H1 (cell line): ENCODE measurements at regions not wholly inside any gene's neighbourhood (a gene's known extent, or its start where the extent isn't known, plus 50 kb on each side); places are given as distances from the start of the nearest gene placed in this dataset.

Experiments used
- CTCF ChIA-PET: fragments of 300-600 bp; sonication (Branson Sonifier 250); formaldehyde crosslinking; loops from one replicate; lab custom pipeline; 2021; ENCODE audit not compliant: partially characterized antibody; lab: Charles Lee
- POLR2A ChIA-PET: fragments of 300-600 bp; sonication (Branson Sonifier 250); formaldehyde crosslinking; loops from one replicate; lab custom pipeline; 2021; ENCODE audit warnings: inconsistent platforms; ENCODE audit not compliant: partially characterized antibody; lab: Charles Lee
- DNase-seq, 2 experiments: peaks; one replicate each; pipeline versions ENCODE4 v3.0.0 to v3.0.0-alpha.2; 2010 to 2022; ENCODE audit warnings: low spot score in 2 of 2, low read depth in 1 of 2, mixed read lengths in 1 of 2
- FAIRE-seq: peaks from 2 replicates; lab custom pipeline; 2011; peaks lifted over from hg19 to GRCh38; lab: Jason Lieb, UNC
- H2AFZ ChIP-seq: 2 replicates; pipeline ENCODE4 v1.8.1; 2012; ENCODE audit warnings: low read length, inconsistent platforms
- H2AK5ac ChIP-seq: 2 replicates; pipeline ENCODE4 v1.6.1; 2013; ENCODE audit warnings: low read depth, low read length
- H2BK120ac ChIP-seq: replicated peaks from 2 replicates; pipeline ENCODE3; 2013; ENCODE audit warnings: low read depth, low read length, inconsistent platforms
- H2BK12ac ChIP-seq: 2 replicates; pipeline ENCODE4 v1.6.1; 2013; ENCODE audit warnings: low read depth, low read length
- H2BK15ac ChIP-seq: 2 replicates; pipeline ENCODE4 v1.6.1; 2013; ENCODE audit warnings: low read length
- H2BK20ac ChIP-seq: 2 replicates; pipeline ENCODE4 v1.6.1; 2013; ENCODE audit warnings: low read length
- H2BK5ac ChIP-seq: 2 replicates; pipeline ENCODE4 v1.6.1; 2013; ENCODE audit warnings: low read depth, low read length
- H3K14ac ChIP-seq: 2 replicates; pipeline ENCODE4 v1.6.1; 2013; ENCODE audit warnings: inconsistent platforms; ENCODE audit not compliant: insufficient read length
- H3K18ac ChIP-seq: 2 replicates; pipeline ENCODE4 v1.6.1; 2013; ENCODE audit warnings: low read length; ENCODE audit errors: extremely low read depth
- H3K23ac ChIP-seq: 2 replicates; pipeline ENCODE4 v1.6.1; 2013; ENCODE audit warnings: inconsistent platforms; ENCODE audit not compliant: insufficient read length
- H3K23me2 ChIP-seq: 2 replicates; pipeline ENCODE4 v1.6.1; 2013; ENCODE audit warnings: low read depth, low read length
- H3K27ac ChIP-seq: 2 replicates; pipeline ENCODE4 v1.6.1; 2011; ENCODE audit warnings: low read depth, low read length, inconsistent platforms
- H3K27me3 ChIP-seq, 4 experiments: replicated peaks in 1 of 4; 1 replicate in 1 of 4; 2 replicates in 3 of 4; pipeline versions ENCODE4 v1.6.1 to v1.8.1; 2011 to 2013; ENCODE audit warnings: low read length in 3 of 4, mild to moderate bottlenecking in 3 of 4, inconsistent platforms in 2 of 4, mixed read lengths in 2 of 4, moderate library complexity in 1 of 4; ENCODE audit not compliant: control insufficient read depth in 3 of 4, insufficient read depth in 3 of 4; ENCODE audit errors: extremely low read depth in 1 of 4
- H3K36me3 ChIP-seq, 4 experiments: 2 replicates each; pipeline versions ENCODE4 v1.6.1 to v1.8.1; 2011 to 2013; ENCODE audit warnings: mild to moderate bottlenecking in 4 of 4, low read length in 3 of 4, moderate library complexity in 2 of 4, control low read depth in 1 of 4, inconsistent platforms in 1 of 4; ENCODE audit not compliant: insufficient read depth in 4 of 4, control insufficient read depth in 2 of 4
- H3K4ac ChIP-seq: replicated peaks from 2 replicates; pipeline ENCODE3; 2013; ENCODE audit warnings: low read length, low read depth, mixed read lengths, inconsistent platforms; ENCODE audit not compliant: insufficient read length
- H3K4me1 ChIP-seq, 4 experiments: replicated peaks in 1 of 4; 1 replicate in 1 of 4; 2 replicates in 3 of 4; pipeline versions ENCODE4 v1.6.1 to v1.8.1; 2011 to 2013; ENCODE audit warnings: low read length in 3 of 4, inconsistent platforms in 2 of 4, mixed read lengths in 1 of 4; ENCODE audit not compliant: insufficient read depth in 4 of 4, control insufficient read depth in 3 of 4
- H3K4me2 ChIP-seq, 2 experiments: 2 replicates each; pipeline versions ENCODE4 v1.6.1 to v1.8.1; 2011 to 2013; ENCODE audit warnings: low read depth in 2 of 2, low read length in 2 of 2, control low read depth in 1 of 2, inconsistent platforms in 1 of 2, mild to moderate bottlenecking in 1 of 2; ENCODE audit not compliant: insufficient read depth in 1 of 2
- H3K4me3 ChIP-seq, 4 experiments: fragments of 200-600, 300-600 bp in 1 of 4; sonication (generic), shearing (Covaris generic), sonication (Bioruptor Twin) in 1 of 4; 2 replicates each; pipeline versions ENCODE4 v1.5.1 to v1.8.1; 2011 to 2016; ENCODE audit warnings: low read length in 4 of 4, low read depth in 3 of 4, control low read depth in 2 of 4, inconsistent platforms in 2 of 4, mild to moderate bottlenecking in 2 of 4, mixed read lengths in 1 of 4, moderate library complexity in 1 of 4; ENCODE audit not compliant: insufficient read depth in 2 of 4; ENCODE audit errors: extremely low read depth in 1 of 4
- H3K56ac ChIP-seq: replicated peaks from 2 replicates; pipeline ENCODE3; 2013; ENCODE audit warnings: low read depth, mild to moderate bottlenecking, mixed read lengths, low read length, inconsistent platforms; ENCODE audit not compliant: insufficient read length
- H3K79me1 ChIP-seq: 2 replicates; pipeline ENCODE4 v1.6.1; 2013; ENCODE audit warnings: low read depth, low read length, control low read depth
- H3K79me2 ChIP-seq, 2 experiments: 2 replicates each; pipeline versions ENCODE4 v1.6.1 to v1.8.1; 2012 to 2013; ENCODE audit warnings: low read length in 2 of 2, mild to moderate bottlenecking in 2 of 2, inconsistent platforms in 1 of 2; ENCODE audit not compliant: insufficient read depth in 2 of 2, control insufficient read depth in 1 of 2
- H3K9ac ChIP-seq, 4 experiments: replicated peaks in 1 of 4; 1 replicate in 1 of 4; 2 replicates in 3 of 4; pipeline versions ENCODE4 v1.6.1 to v1.8.1; 2011 to 2013; ENCODE audit warnings: low read depth in 3 of 4, low read length in 3 of 4, control low read depth in 2 of 4, mild to moderate bottlenecking in 2 of 4, moderate library complexity in 2 of 4, inconsistent platforms in 1 of 4; ENCODE audit errors: extremely low read depth in 1 of 4
- H3K9me3 ChIP-seq, 2 experiments: 2 replicates each; pipeline versions ENCODE4 v1.6.1 to v1.8.1; 2012 to 2013; ENCODE audit warnings: mild to moderate bottlenecking in 2 of 2, moderate library complexity in 2 of 2, control low read depth in 1 of 2, inconsistent platforms in 1 of 2, low read depth in 1 of 2, low read length in 1 of 2, mixed read lengths in 1 of 2; ENCODE audit not compliant: insufficient read depth in 2 of 2
- H4K20me1 ChIP-seq, 2 experiments: replicated peaks in 1 of 2; 2 replicates each; pipeline versions ENCODE3 to v1.8.1; 2011 to 2013; ENCODE audit warnings: inconsistent platforms in 2 of 2, low read length in 2 of 2, mild to moderate bottlenecking in 1 of 2; ENCODE audit not compliant: insufficient read depth in 2 of 2, control insufficient read depth in 1 of 2
- H4K5ac ChIP-seq: 2 replicates; pipeline ENCODE4 v1.6.1; 2013; ENCODE audit warnings: low read length, low read depth, mixed read lengths, inconsistent platforms; ENCODE audit not compliant: insufficient read length
- H4K8ac ChIP-seq: 2 replicates; pipeline ENCODE4 v1.8.0; 2013; ENCODE audit warnings: mild to moderate bottlenecking, moderate library complexity, low read length, inconsistent platforms; ENCODE audit not compliant: insufficient read depth; ENCODE audit errors: extremely low read depth
- H4K91ac ChIP-seq: replicated peaks from 2 replicates; pipeline ENCODE3; 2013; ENCODE audit warnings: low read length, mixed read lengths, inconsistent platforms; ENCODE audit not compliant: insufficient read length
- BCL11A ChIP-seq, 2 experiments: IDR thresholded peaks; one replicate each; pipeline ENCODE4 v1.6.1; 2011; ENCODE audit warnings: low read depth in 2 of 2, low read length in 2 of 2, mild to moderate bottlenecking in 2 of 2
- EGR1 ChIP-seq: IDR thresholded peaks from 2 replicates; pipeline ENCODE4 v1.6.1; 2011; ENCODE audit warnings: low read depth, low read length, borderline replicate concordance
- JUN ChIP-seq: IDR thresholded peaks from 2 replicates; pipeline ENCODE4 v1.6.1; 2011; ENCODE audit warnings: low read depth, mild to moderate bottlenecking, improper control_type of control experiment, low read length
- SIRT6 ChIP-seq: IDR thresholded peaks from one replicate; pipeline ENCODE4 v1.7.1; 2012; ENCODE audit warnings: low read length, inconsistent platforms
- whole genome bisulfite sequencing, 2 experiments: shearing (Covaris generic) in 1 of 2; methylation state at CpG; one replicate each; pipeline versions ENCODE4 v1.1.6 to v1.1.7; 2013 to 2015; ENCODE audit warnings: low lambda C conversion rate in 2 of 2, mixed read lengths in 2 of 2, inconsistent platforms in 1 of 2, low coverage in 1 of 2, missing lambda C conversion rate in 1 of 2; ENCODE audit not compliant: insufficient replicate concordance in 2 of 2, insufficient coverage in 1 of 2, insufficient read length in 1 of 2; ENCODE audit errors: extremely low coverage in 1 of 2, missing lambda C conversion rate in 1 of 2; 5-methylcytosine and 5-hydroxymethylcytosine counted together
- TF ChIP-seq, protein P1 (sequence below): IDR thresholded peaks from 2 replicates; pipeline ENCODE4 v1.6.1; 2012; ENCODE audit warnings: inconsistent platforms

- ChIA-PET POLR2A (no interaction called here), CTCF (interaction anchor here (1.6 to 1.8 kb wide), 2 partner anchors 36 to 217 kb away, joined by 4 to 6 read pairs; no protein-coding TSS in a partner anchor)
- Histone ChIP-seq H2BK12ac (no peak overlapping the region), H4K8ac (no peak overlapping the region), H3K18ac (no peak overlapping the region), H3K9me3 (no peaks in the 10 kb centered on the region), H3K27ac (no peak overlapping the region), H2BK20ac (no peak overlapping the region), H4K5ac (no peak overlapping the region), H3K79me1 (no peaks in the 10 kb centered on the region), H2AFZ (no peak overlapping the region), H4K91ac (no peak overlapping the region), H3K56ac (no peak overlapping the region), H2BK5ac (no peak overlapping the region), H3K9ac (no peak overlapping the region), H3K23ac (no peak overlapping the region), H3K79me2 (no peaks in the 10 kb centered on the region), H3K4me3 (no peak overlapping the region), H3K27me3 (no peaks in the 10 kb centered on the region), H3K36me3 (no peaks in the 10 kb centered on the region), H2BK15ac (no peak overlapping the region), H2AK5ac (no peak overlapping the region), H2BK120ac (no peak overlapping the region), H3K4me2 (no peak overlapping the region), H3K14ac (no peak overlapping the region), H3K4ac (no peak overlapping the region), H3K23me2 (no peaks in the 10 kb centered on the region), H4K20me1 (no peaks in the 10 kb centered on the region), H3K4me1 (no peaks in the 10 kb centered on the region)
- DNase-seq (no peak), FAIRE-seq (no peak)
- TF ChIP-seq JUN (no peak), EGR1 (no peak), SIRT6 (no peak), BCL11A (IDR thresholded peaks at IDR 0.05; ENCODE audit: low read depth in 2 of 2, low read length in 2 of 2) (no peak)
- TF ChIP-seq, protein P1, sequence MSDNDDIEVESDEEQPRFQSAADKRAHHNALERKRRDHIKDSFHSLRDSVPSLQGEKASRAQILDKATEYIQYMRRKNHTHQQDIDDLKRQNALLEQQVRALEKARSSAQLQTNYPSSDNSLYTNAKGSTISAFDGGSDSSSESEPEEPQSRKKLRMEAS: no peak
- WGBS, 2 experiments: 85% methylated on average over 5 of the region's 5 CpGs; no CpG with 5 or more reads in 1 of the 2 experiments
Measured at GRCh38 chr5:53165431-53166182, 56.0 kb upstream of the MOCS2 start.
